GM12878 (cell line): ENCODE measurements at regions not wholly inside any gene's neighbourhood (a gene's known extent, or its start where the extent isn't known, plus 50 kb on each side); places are given as distances from the start of the nearest gene placed in this dataset.

Experiments used
- ATAC-seq: fragments of 200-7000 bp; cut with Tn5 transposase; 3 replicates; pipeline ENCODE4 v1.9.1; 2020; ENCODE audit warnings: mild to moderate bottlenecking, moderate library complexity
- BruUV-seq: library from RNA; stranded (reverse); fragments of 400-500 nt; replicated peaks from 2 replicates; lab custom pipeline; 2021; lab: Mats Ljungman, UMichigan
- CTCF ChIA-PET: fragments of 300-600 bp; sonication (Branson Sonifier 250); formaldehyde crosslinking; extraction: SDS; loops from one replicate; lab custom pipeline; 2021; ENCODE audit warnings: inconsistent platforms; lab: Yijun Ruan, JAX
- POLR2A ChIA-PET: fragments of 350-600 bp; formaldehyde crosslinking; extraction: SDS; loops from one replicate; lab custom pipeline; 2021; ENCODE audit warnings: inconsistent platforms; lab: Charles Lee
- RAD21 ChIA-PET: fragments of 300-600 bp; sonication (Branson Sonifier 250); formaldehyde crosslinking; loops from one replicate; lab custom pipeline; 2023; ENCODE audit warnings: antibody characterized with exemption; ENCODE audit not compliant: unreplicated experiment; lab: Charles Lee
- SMC1A ChIA-PET: fragments of 300-600 bp; sonication (Branson Sonifier 250); formaldehyde crosslinking; loops from one replicate; lab custom pipeline; 2023; ENCODE audit not compliant: unreplicated experiment, uncharacterized antibody; lab: Charles Lee
- DNase-seq: peaks from one replicate; pipeline ENCODE4 v3.0.0-alpha.2; 2011; ENCODE audit warnings: low read depth, low spot score
- FAIRE-seq: peaks from 3 replicates; lab custom pipeline; 2011; peaks lifted over from hg19 to GRCh38; lab: Jason Lieb, UNC
- H2AFZ ChIP-seq: 2 replicates; pipeline ENCODE4 v1.6.0; 2011; ENCODE audit warnings: low read depth, low read length, control low read depth; ENCODE audit not compliant: control insufficient read depth
- H3K27ac ChIP-seq: 2 replicates; pipeline ENCODE4 v1.5.1; 2011; ENCODE audit warnings: control low read depth; ENCODE audit not compliant: control insufficient read depth, insufficient read depth
- H3K27me3 ChIP-seq, 2 experiments: replicated peaks in 1 of 2; 2 replicates each; pipeline versions ENCODE4 v1.6.0 to v1.6.1; 2011; ENCODE audit warnings: low read length in 1 of 2; ENCODE audit not compliant: control insufficient read depth in 2 of 2, insufficient read depth in 2 of 2
- H3K36me3 ChIP-seq, 2 experiments: 2 replicates each; pipeline ENCODE4 v1.5.1; 2011; ENCODE audit warnings: low read length in 1 of 2; ENCODE audit not compliant: control insufficient read depth in 2 of 2, insufficient read depth in 2 of 2
- H3K4me1 ChIP-seq: 2 replicates; pipeline ENCODE4 v1.6.1; 2011; ENCODE audit warnings: mild to moderate bottlenecking, low read length, moderate library complexity, mixed read lengths; ENCODE audit not compliant: control insufficient read depth, insufficient read depth
- H3K4me2 ChIP-seq: 2 replicates; pipeline ENCODE4 v1.6.0; 2011; ENCODE audit warnings: control low read depth; ENCODE audit not compliant: control insufficient read depth, insufficient read depth
- H3K4me3 ChIP-seq: fragments of 200-600 bp; sonication (generic); 2 replicates; pipeline ENCODE4 v1.5.1; 2016
- H3K79me2 ChIP-seq: 2 replicates; pipeline ENCODE4 v1.6.0; 2011; ENCODE audit warnings: low read length; ENCODE audit not compliant: control insufficient read depth, insufficient read depth
- H3K9ac ChIP-seq: 2 replicates; pipeline ENCODE4 v1.8.0; 2011; ENCODE audit warnings: low read length, control low read depth, mixed read lengths; ENCODE audit not compliant: control insufficient read depth, insufficient read depth
- H3K9me3 ChIP-seq: replicated peaks from 3 replicates; pipeline ENCODE4 v1.5.1; 2011; ENCODE audit warnings: mild to moderate bottlenecking, low read length; ENCODE audit not compliant: control insufficient read depth, insufficient read depth
- H4K20me1 ChIP-seq: 2 replicates; pipeline ENCODE4 v1.6.0; 2011; ENCODE audit not compliant: control insufficient read depth, insufficient read depth
- ATF7 ChIP-seq: fragments of 450-650 bp; IDR thresholded peaks from 2 replicates; pipeline ENCODE4 v1.6.1; 2016; ENCODE audit warnings: low read depth, mild to moderate bottlenecking
- BCL11A ChIP-seq: IDR thresholded peaks from 2 replicates; pipeline ENCODE4 v1.6.1; 2011; ENCODE audit warnings: low read depth, low read length
- CBFB ChIP-seq: IDR thresholded peaks from 2 replicates; pipeline ENCODE4 v1.6.1; 2016; ENCODE audit warnings: antibody characterized with exemption, low read depth
- CHD1 ChIP-seq: IDR thresholded peaks from 2 replicates; pipeline ENCODE4 v1.6.1; 2012; ENCODE audit warnings: low read depth, low read length, improper control_type of control experiment
- FOXK2 ChIP-seq: fragments of 450-650 bp; IDR thresholded peaks from 2 replicates; pipeline ENCODE4 v1.6.1; 2017; ENCODE audit warnings: mild to moderate bottlenecking, moderate library complexity
- HDGF ChIP-seq: fragments of 450-650 bp; IDR thresholded peaks from 2 replicates; pipeline ENCODE4 v1.6.1; 2016; ENCODE audit warnings: antibody characterized with exemption
- KLF5 ChIP-seq: fragments of 450-650 bp; IDR thresholded peaks from 2 replicates; pipeline ENCODE4 v1.6.1; 2014; ENCODE audit warnings: mild to moderate bottlenecking; ENCODE audit not compliant: partially characterized antibody
- POLR2AphosphoS2 ChIP-seq: IDR thresholded peaks from 2 replicates; pipeline ENCODE4 v1.6.1; 2011; ENCODE audit warnings: low read depth, mild to moderate bottlenecking, low read length, improper control_type of control experiment, moderate library complexity
- SREBF1 ChIP-seq: IDR thresholded peaks from 2 replicates; pipeline ENCODE4 v1.6.1; 2012; ENCODE audit warnings: mild to moderate bottlenecking, low read length
- WGBS: methylation state at CpG from one replicate; pipeline ENCODE4 v1.1.6; 2016; ENCODE audit warnings: low lambda C conversion rate; ENCODE audit not compliant: insufficient replicate concordance, insufficient coverage; ENCODE audit errors: missing lambda C conversion rate; 5-methylcytosine and 5-hydroxymethylcytosine counted together
- in situ Hi-C: fragments of 300-500 bp; cut with MboI; formaldehyde crosslinking; loops from 9 replicates; pipeline ENCODE4 v1.14.3; 2018; ENCODE audit warnings: mixed read lengths
- intact Hi-C: fragments of 100-400 bp; cut with micrococcal nuclease; formaldehyde crosslinking; loops from one replicate; pipeline ENCODE4 v1.14.2; 2022; ENCODE audit not compliant: unreplicated experiment
- TF ChIP-seq, protein P1 (sequence below): IDR thresholded peaks from 2 replicates; pipeline ENCODE4 v1.6.1; 2011; ENCODE audit warnings: low read depth, mild to moderate bottlenecking, low read length, moderate library complexity, borderline replicate concordance; ENCODE audit errors: extremely low read depth
- TF ChIP-seq, protein P2 (sequence below): fragments of 450-650 bp; conservative IDR thresholded peaks from 2 replicates; pipeline ENCODE4 v1.6.1; 2017; ENCODE audit warnings: mild to moderate bottlenecking, moderate library complexity
- TF ChIP-seq, protein P3 (sequence below): fragments of 450-650 bp; IDR thresholded peaks from 2 replicates; pipeline ENCODE4 v1.6.1; 2017; ENCODE audit warnings: mild to moderate bottlenecking, low read depth, inconsistent platforms; ENCODE audit not compliant: poor library complexity, severe bottlenecking

DNA sequence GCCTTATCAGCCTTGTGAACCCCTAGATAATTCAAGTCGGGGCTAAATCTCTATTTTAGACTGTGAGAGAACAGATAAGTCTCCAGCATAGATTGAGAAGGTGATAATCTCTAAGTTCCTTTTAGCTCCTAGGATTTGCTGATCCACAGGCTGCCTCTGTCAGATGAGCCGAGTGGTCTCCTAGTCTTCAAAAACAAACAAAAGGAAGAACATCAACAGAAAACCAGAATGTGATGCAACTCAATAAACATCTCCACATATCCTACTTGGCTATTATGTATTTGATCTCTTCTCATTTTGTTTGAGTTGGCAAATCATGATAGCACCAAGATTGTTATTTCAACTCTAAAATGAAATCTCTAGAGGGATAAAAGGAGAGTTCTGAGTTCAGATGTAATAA lies 88.4 kb upstream of the SLC7A11 start (continued):
- TF ChIP-seq POLR2AphosphoS2 = no peak
- TF ChIP-seq ATF7 = no peak

DNA sequence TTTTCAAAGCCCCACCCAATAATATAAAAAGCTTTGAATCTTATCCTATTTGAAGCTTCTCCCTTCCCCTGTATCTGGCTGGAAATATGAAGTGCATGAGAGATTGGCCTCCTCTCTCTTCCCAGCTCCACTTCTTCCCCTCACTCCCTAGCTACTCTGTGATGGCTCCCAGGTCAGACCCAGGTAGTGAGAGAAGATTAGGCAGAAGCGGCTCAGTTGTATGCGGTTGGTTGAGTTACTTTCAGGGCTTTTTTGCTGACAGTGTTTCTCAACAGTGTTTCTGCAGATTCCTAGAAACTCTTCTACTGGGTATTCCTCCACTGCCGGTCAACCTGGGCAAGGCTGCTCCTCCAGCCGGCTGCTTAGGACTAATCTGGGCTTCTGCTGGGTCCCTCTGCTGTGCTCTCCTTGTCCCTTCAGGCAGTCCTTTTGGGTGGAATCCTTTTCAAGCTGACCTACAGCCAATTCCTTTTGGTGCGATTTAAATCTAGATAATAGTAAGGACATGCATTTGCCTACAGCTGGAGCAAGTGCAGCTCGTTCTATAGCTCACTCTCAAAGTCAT lies 87.4 kb upstream of the SLC7A11 start:
- H4K20me1 ChIP-seq = no peaks in the 10 kb centered on the region
- peaks cover 2% of the 10 kb centered on the region; the same call in 2 of the 3 replicates for H3K9me3 ChIP-seq
- H3K4me3 ChIP-seq = no peak overlapping the region
- H3K79me2 ChIP-seq = no peaks in the 10 kb centered on the region
- H3K27ac ChIP-seq = no peak overlapping the region
- no peaks in the 10 kb centered on the region for H3K36me3 ChIP-seq
- 47% methylated on average over 6 of the region's 6 CpGs for WGBS
- no peak for TF ChIP-seq KLF5
- TF ChIP-seq ATF7 = no peak
- TF ChIP-seq CHD1 = no peak
- TF ChIP-seq FOXK2 = no peak
- no peak for TF ChIP-seq HDGF
- TF ChIP-seq, protein P1, sequence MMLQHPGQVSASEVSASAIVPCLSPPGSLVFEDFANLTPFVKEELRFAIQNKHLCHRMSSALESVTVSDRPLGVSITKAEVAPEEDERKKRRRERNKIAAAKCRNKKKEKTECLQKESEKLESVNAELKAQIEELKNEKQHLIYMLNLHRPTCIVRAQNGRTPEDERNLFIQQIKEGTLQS = no peak
- TF ChIP-seq, protein P2, sequence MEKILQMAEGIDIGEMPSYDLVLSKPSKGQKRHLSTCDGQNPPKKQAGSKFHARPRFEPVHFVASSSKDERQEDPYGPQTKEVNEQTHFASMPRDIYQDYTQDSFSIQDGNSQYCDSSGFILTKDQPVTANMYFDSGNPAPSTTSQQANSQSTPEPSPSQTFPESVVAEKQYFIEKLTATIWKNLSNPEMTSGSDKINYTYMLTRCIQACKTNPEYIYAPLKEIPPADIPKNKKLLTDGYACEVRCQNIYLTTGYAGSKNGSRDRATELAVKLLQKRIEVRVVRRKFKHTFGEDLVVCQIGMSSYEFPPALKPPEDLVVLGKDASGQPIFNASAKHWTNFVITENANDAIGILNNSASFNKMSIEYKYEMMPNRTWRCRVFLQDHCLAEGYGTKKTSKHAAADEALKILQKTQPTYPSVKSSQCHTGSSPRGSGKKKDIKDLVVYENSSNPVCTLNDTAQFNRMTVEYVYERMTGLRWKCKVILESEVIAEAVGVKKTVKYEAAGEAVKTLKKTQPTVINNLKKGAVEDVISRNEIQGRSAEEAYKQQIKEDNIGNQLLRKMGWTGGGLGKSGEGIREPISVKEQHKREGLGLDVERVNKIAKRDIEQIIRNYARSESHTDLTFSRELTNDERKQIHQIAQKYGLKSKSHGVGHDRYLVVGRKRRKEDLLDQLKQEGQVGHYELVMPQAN = no peak
- TF ChIP-seq BCL11A = no peak
- TF ChIP-seq CBFB = no peak
- TF ChIP-seq, protein P3, sequence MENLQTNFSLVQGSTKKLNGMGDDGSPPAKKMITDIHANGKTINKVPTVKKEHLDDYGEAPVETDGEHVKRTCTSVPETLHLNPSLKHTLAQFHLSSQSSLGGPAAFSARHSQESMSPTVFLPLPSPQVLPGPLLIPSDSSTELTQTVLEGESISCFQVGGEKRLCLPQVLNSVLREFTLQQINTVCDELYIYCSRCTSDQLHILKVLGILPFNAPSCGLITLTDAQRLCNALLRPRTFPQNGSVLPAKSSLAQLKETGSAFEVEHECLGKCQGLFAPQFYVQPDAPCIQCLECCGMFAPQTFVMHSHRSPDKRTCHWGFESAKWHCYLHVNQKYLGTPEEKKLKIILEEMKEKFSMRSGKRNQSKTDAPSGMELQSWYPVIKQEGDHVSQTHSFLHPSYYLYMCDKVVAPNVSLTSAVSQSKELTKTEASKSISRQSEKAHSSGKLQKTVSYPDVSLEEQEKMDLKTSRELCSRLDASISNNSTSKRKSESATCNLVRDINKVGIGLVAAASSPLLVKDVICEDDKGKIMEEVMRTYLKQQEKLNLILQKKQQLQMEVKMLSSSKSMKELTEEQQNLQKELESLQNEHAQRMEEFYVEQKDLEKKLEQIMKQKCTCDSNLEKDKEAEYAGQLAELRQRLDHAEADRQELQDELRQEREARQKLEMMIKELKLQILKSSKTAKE = no peak
- no peak for TF ChIP-seq SREBF1
- TF ChIP-seq, all 136 proteins: peak for 0
- ChIA-PET RAD21 (interaction anchor here (0.8 to 1.6 kb wide), 5 partner anchors 12 to 142 kb away, joined by 3 to 6 read pairs (median 4); partner anchors contain the start of gene SLC7A11), POLR2A (no interaction called here), CTCF (interaction anchor here (0.8 to 1.3 kb wide), 3 partner anchors 9 to 84 kb away, joined by 3 read pairs; no protein-coding TSS in a partner anchor), SMC1A (interaction anchor here (1.0 to 7.9 kb wide), 4 partner anchors 13 to 165 kb away, joined by 3 to 56 read pairs (median 4); no protein-coding TSS in a partner anchor)
- Histone ChIP-seq H3K27me3 (no peaks in the 10 kb centered on the region), H3K9ac (no peak overlapping the region), H2AFZ (no peak overlapping the region), H3K4me2 (no peak overlapping the region), H3K4me1 (no peaks in the 10 kb centered on the region)
- DNase-seq (no peak), ATAC-seq (peak; percentile 38), FAIRE-seq (no peak)
- intact Hi-C loops (no loop called here), in situ Hi-C loops (no loop called here)
- no TSS peak for BruUV-seq
